ENCODE measurements at regions not wholly inside any gene's neighbourhood (a gene's known extent, or its start where the extent isn't known, plus 50 kb on each side); places are given as distances from the start of the nearest gene placed in this dataset.

DNA sequence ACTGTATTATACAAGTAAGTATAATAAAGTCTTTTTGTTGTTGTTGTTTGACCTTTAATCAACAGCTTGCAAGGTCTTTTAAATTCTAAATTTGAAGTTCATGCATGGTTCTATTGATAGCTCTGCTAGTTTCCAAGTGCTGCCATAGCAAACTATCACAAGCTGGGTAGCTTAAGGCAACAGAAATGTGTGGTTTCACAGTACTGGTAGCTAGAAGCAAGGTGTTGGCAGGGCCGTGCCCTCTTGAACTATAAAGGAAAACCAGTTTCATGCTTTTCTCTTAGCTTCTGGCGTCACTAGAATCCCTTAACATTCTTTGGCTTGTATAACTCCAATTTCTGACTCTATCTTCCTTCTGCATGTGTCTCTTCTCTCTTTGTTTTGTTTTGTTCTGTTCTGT is 1021.9 kb upstream of the AUTS2 start:
- TF ChIP-seq CTCF (conservative IDR thresholded peaks at IDR 0.05 in 1 of 2, IDR thresholded peaks at IDR 0.05 in 1 of 2; ENCODE audit: low read depth in 1 of 2, low read length in 2 of 2) (no peak), EZH2 (IDR thresholded peaks at IDR 0.05; ENCODE audit: low read length, missing control alignments) (no peak)

Data from fibroblast of lung (primary cell).